ENCODE measurements at regions not wholly inside any gene's neighbourhood (a gene's known extent, or its start where the extent isn't known, plus 50 kb on each side); places are given as distances from the start of the nearest gene placed in this dataset.

DNA sequence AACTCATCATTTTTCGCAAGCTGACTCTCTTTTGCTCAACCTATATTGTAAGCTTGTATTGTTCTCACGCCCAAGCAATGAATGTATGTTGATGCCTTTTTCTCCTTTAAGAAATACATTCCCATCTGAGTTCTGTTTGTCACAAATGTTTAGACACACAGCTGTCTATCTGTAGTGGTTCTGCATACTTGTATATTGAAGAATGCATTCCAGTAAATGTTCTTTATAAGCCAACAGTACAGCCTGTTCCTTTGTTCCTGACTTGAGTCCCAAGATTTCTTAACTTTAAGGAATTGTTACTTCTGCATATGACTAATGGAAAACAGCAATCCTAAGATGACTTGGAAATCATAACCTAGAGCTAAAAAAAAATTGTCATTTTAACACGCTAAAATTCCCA is 849.1 kb upstream of the POU3F3 start:
- TF ChIP-seq, protein P1, sequence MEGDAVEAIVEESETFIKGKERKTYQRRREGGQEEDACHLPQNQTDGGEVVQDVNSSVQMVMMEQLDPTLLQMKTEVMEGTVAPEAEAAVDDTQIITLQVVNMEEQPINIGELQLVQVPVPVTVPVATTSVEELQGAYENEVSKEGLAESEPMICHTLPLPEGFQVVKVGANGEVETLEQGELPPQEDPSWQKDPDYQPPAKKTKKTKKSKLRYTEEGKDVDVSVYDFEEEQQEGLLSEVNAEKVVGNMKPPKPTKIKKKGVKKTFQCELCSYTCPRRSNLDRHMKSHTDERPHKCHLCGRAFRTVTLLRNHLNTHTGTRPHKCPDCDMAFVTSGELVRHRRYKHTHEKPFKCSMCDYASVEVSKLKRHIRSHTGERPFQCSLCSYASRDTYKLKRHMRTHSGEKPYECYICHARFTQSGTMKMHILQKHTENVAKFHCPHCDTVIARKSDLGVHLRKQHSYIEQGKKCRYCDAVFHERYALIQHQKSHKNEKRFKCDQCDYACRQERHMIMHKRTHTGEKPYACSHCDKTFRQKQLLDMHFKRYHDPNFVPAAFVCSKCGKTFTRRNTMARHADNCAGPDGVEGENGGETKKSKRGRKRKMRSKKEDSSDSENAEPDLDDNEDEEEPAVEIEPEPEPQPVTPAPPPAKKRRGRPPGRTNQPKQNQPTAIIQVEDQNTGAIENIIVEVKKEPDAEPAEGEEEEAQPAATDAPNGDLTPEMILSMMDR (IDR thresholded peaks at IDR 0.05) = no peak
- peaks cover 2% of the 10 kb centered on the region for H3K9me3 Mint-ChIP-seq
- intact Hi-C loops (cut with DNase I, micrococcal nuclease) = no loop called here
- H3K4me3 ChIP-seq (ENCODE audit: low read length) = no peak overlapping the region
- ChIA-PET CTCF (no interaction called here), POLR2A (no interaction called here)
- DNase-seq = no peak
- H3K9me3 ChIP-seq (ENCODE audit: control insufficient read depth in 1 of 2, insufficient read depth in 1 of 2, low read length in 2 of 2) = peaks cover 0 to 8% of the 10 kb centered on the region in 2 experiments
- no peaks in the 10 kb centered on the region for H3K36me3 Mint-ChIP-seq (ENCODE audit: low read depth)
- no peaks in the 10 kb centered on the region for H3K36me3 ChIP-seq (ENCODE audit: insufficient read depth, low read length)
- H3K4me1 Mint-ChIP-seq (ENCODE audit: low read depth) = no peaks in the 10 kb centered on the region
- H3K27ac Mint-ChIP-seq = no peak overlapping the region
- H3K4me1 ChIP-seq (ENCODE audit: insufficient read depth, low read length) = no peaks in the 10 kb centered on the region
- H3K27me3 Mint-ChIP-seq = no peaks in the 10 kb centered on the region
- H3K27ac ChIP-seq (ENCODE audit: low read depth in 1 of 2, low read length in 2 of 2) = no peak overlapping the region
- ATAC-seq (ENCODE audit: poor library complexity) = no peak
- H3K4me3 Mint-ChIP-seq = no peak overlapping the region
- H3K27me3 ChIP-seq (ENCODE audit: control insufficient read depth in 1 of 2, insufficient read depth in 2 of 2, low read length in 2 of 2) = no peaks in the 10 kb centered on the region

DNA sequence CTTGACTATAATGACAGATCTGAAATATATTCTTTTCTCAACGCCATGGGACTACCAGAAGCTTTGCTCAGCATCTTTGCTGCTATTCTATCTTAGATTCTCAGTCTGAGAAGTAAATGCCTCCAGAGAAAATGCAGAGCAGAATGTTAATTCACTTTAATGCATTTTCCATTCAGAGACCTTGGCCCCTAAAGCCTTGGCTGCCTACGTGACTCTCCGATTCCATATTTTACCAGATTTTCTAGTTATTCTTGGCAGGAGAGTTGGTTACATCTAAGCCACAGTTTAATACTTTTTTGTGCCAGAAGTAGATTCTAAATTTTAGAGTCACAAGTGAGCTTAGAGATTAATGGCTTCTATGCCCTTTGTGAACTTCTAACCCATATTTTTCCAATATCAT is 837.1 kb upstream of the POU3F3 start:
- no peaks in the 10 kb centered on the region for H3K36me3 Mint-ChIP-seq (ENCODE audit: low read depth)
- ChIA-PET CTCF (no interaction called here), POLR2A (no interaction called here)
- H3K9me3 Mint-ChIP-seq = peaks cover 8% of the 10 kb centered on the region
- DNase-seq (no peak), ATAC-seq (ENCODE audit: poor library complexity) (no peak)
- H3K4me1 Mint-ChIP-seq (ENCODE audit: low read depth) = no peaks in the 10 kb centered on the region
- no peak overlapping the region for H3K27ac Mint-ChIP-seq
- no peak overlapping the region for H3K27ac ChIP-seq (ENCODE audit: low read depth in 1 of 2, low read length in 2 of 2)
- H3K4me3 Mint-ChIP-seq = no peak overlapping the region
- intact Hi-C loops (cut with DNase I, micrococcal nuclease) = no loop called here
- H3K4me1 ChIP-seq (ENCODE audit: insufficient read depth, low read length) = no peaks in the 10 kb centered on the region
- peaks cover 0 to 5% of the 10 kb centered on the region in 2 experiments for H3K9me3 ChIP-seq (ENCODE audit: control insufficient read depth in 1 of 2, insufficient read depth in 1 of 2, low read length in 2 of 2)
- H3K27me3 Mint-ChIP-seq = no peaks in the 10 kb centered on the region
- no peak overlapping the region for H3K4me3 ChIP-seq (ENCODE audit: low read length)
- TF ChIP-seq, protein P1 (IDR thresholded peaks at IDR 0.05) = no peak
- no peaks in the 10 kb centered on the region for H3K36me3 ChIP-seq (ENCODE audit: insufficient read depth, low read length)
- H3K27me3 ChIP-seq (ENCODE audit: control insufficient read depth in 1 of 2, insufficient read depth in 2 of 2, low read length in 2 of 2) = no peaks in the 10 kb centered on the region

DNA sequence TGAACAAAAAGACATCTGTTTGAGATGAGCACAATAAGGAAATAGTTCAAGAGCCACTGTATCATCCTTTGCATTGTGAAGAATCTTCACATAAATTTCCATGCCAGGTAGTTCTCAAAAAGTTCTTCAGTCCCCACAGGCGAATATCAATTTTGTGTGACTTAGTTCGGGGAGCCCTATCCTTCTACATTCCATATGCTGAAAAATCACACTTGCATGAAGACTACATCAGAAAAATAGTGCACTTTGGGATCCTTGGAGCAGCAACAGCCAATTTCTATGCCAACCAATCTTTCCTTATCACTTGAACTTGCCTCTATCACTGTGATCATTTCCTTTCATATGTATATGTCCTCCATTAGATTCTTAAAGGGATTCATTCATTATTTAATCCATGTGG is 830.6 kb upstream of the POU3F3 start:
- Histone ChIP-seq H3K4me1 (ENCODE audit: insufficient read depth, low read length) (no peaks in the 10 kb centered on the region), H3K4me3 (ENCODE audit: low read length) (no peak overlapping the region), H3K9me3 (ENCODE audit: control insufficient read depth in 1 of 2, insufficient read depth in 1 of 2, low read length in 2 of 2) (peaks cover 0 to 10% of the 10 kb centered on the region in 2 experiments), H3K36me3 (ENCODE audit: insufficient read depth, low read length) (no peaks in the 10 kb centered on the region), H3K27ac (ENCODE audit: low read depth in 1 of 2, low read length in 2 of 2) (no peak overlapping the region), H3K27me3 (ENCODE audit: control insufficient read depth in 1 of 2, insufficient read depth in 2 of 2, low read length in 2 of 2) (no peaks in the 10 kb centered on the region)
- Mint-ChIP-seq H3K4me1 (ENCODE audit: low read depth) (no peaks in the 10 kb centered on the region), H3K27me3 (no peaks in the 10 kb centered on the region), H3K27ac (no peak overlapping the region), H3K4me3 (no peak overlapping the region), H3K9me3 (peaks cover 5% of the 10 kb centered on the region), H3K36me3 (ENCODE audit: low read depth) (no peaks in the 10 kb centered on the region)
- ChIA-PET POLR2A (no interaction called here), CTCF (no interaction called here)
- intact Hi-C loops (cut with DNase I, micrococcal nuclease) = no loop called here
- no peak for DNase-seq
- TF ChIP-seq, protein P1 (IDR thresholded peaks at IDR 0.05) = no peak
- ATAC-seq (ENCODE audit: poor library complexity) = no peak
